Fibroblast of upper back skin (primary cell): ENCODE measurements at regions not wholly inside any gene's neighbourhood (a gene's known extent, or its start where the extent isn't known, plus 50 kb on each side); places are given as distances from the start of the nearest gene placed in this dataset.
"Not testable (repeated sequence)": the region's sequence is repeated elsewhere in the genome, so short reads cannot be mapped to it uniquely, and the experiment has no call there.

Source experiments
- DNase-seq: peaks from one replicate; pipeline ENCODE4 v3.0.0-alpha.2; 2013

- peak; percentile 73 for DNase-seq
Observed at GRCh38 chr2:64797881-64798575, 144.3 kb upstream of the SERTAD2 start.

GRCh38 chr2:64799592-64800252, 146.0 kb upstream of the SERTAD2 start:
- DNase-seq = peak; percentile 18

- DNase-seq = no peak
Observed at GRCh38 chr2:64803776-64804175, 150.1 kb upstream of the SERTAD2 start.

DNA sequence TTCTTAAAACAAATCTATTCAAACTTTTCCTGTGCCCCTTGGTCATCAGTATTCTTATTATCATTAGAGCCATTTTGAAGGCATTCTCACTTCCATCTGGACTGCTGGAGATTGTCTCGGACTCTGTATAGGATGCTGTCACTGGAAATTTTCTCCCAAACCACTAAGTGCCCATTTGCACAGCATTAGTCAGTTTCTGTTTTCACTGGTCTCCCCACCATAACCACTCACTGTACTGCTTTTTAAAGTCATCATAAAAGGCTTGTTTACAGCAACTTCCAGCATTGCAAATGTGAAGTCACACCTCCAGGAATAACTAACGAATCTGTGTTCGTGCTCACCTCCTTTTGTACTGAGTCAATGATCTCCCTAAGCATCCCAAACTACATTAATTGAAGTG, 150.9 kb upstream of the SERTAD2 start:
- DNase-seq = no peak

DNA sequence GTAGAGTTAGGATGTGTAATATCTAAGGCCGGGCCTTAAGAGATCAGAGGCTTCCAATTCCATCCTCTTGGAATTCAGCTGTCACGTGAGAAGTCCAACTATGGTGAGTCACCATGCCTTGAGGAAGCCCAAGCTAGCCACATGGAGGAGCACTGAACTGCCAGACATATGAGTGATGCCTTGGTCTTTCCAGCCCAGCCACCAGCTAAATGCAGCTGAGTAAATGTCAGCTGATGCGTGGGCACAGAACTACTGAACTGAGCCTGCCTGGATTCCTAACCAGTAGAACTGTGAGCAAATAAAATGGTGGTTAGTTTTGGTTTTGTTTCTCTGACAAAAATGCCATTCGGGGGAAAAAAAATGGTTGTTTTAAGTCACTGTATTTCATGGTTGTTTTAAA, 153.7 kb upstream of the SERTAD2 start:
- peak; percentile 99 for DNase-seq

GRCh38 chr2:64808092-64808491, 154.4 kb upstream of the SERTAD2 start:
- DNase-seq = no peak

- no peak for DNase-seq
Observed at GRCh38 chr2:64808754-64809153, 155.0 kb upstream of the SERTAD2 start.

GRCh38 chr2:64809216-64809615, 155.5 kb upstream of the SERTAD2 start:
- no peak for DNase-seq

GRCh38 chr2:64812285-64812684, 158.6 kb upstream of the SERTAD2 start:
- DNase-seq = no peak

GRCh38 chr2:64814007-64814406, 160.3 kb upstream of the SERTAD2 start:
- DNase-seq = no peak

- DNase-seq = not testable (repeated sequence)
Observed at GRCh38 chr2:64816526-64816925, 162.8 kb upstream of the SERTAD2 start.

- no peak for DNase-seq
Observed at GRCh38 chr2:64817453-64817852, 163.7 kb upstream of the SERTAD2 start.

GRCh38 chr2:64818664-64819060, 164.9 kb upstream of the SERTAD2 start:
- DNase-seq = no peak

DNA sequence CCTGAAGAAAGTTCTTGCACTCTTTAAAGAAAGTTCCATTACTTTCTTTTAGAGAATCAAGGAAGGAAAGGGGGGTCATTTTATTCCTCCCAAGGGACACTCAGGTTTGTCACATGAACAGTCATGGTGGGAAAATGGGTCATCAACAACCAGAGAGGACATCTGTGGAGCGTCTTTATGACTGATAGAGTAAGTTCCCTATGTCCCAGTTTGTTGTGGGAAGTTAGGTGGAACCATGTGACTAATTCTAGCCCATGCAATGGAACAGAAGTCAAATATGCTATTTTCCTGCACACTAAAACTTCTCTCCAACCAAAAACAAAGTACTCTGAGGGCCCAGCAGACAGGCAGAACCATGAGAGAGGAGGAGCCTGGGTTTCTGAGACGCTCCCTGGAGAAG, 165.6 kb upstream of the SERTAD2 start:
- no peak for DNase-seq

- DNase-seq = no peak
Observed at GRCh38 chr2:64819774-64820688, 166.3 kb upstream of the SERTAD2 start.

DNA sequence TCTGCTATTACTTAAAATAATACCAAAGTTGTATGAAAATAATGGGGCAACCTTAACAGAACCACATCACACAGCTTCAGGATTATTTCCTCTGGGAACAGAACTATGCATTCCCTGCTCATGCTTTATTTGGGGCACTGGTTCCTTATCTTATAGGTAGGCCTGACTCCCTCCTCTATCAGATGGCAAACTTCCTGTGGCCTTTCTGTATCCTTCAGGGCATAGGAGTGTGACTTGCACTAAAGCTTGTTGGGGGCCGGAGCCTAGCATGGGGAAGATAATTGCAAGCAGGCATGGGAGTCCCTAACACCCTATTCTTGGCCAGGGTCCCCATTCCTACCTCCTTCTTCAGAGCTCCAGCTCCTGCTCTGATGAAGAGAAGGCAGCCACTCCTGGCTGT, 167.2 kb upstream of the SERTAD2 start:
- DNase-seq = no peak

- no peak for DNase-seq
Observed at GRCh38 chr2:64823794-64824193, 165.4 kb upstream of the SLC1A4 start.

DNA sequence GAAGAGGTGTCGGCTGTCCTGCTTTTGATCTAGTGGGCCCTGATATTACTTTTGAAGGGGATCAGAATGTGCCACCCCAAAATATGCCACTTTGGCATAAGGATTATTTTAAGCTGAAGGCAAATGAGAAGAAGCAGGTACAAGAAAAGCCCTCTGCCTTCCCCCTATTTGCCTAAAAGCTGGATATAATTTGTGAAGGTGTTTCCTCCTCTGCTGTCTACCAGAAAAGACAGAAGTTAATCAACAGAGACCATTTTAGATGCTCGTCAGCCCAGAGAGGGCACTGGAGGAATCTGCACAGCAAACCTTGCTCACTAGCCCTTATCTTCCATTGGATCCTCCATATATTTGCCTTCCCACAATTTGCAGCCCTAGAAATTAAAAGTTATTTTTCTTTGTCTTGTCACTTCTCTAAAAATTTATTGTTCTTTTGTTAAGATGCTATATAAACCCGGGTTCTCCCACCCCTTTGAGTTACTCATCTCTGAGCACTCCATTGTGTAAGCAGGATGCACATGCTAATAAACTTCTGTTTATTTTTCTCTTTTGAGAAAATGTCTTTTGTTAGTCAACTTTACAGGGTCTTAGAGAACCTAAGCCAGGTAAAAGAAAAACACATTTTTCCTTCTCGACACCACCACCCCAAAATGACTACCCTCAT, 163.2 kb upstream of the SLC1A4 start:
- DNase-seq = no peak

DNA sequence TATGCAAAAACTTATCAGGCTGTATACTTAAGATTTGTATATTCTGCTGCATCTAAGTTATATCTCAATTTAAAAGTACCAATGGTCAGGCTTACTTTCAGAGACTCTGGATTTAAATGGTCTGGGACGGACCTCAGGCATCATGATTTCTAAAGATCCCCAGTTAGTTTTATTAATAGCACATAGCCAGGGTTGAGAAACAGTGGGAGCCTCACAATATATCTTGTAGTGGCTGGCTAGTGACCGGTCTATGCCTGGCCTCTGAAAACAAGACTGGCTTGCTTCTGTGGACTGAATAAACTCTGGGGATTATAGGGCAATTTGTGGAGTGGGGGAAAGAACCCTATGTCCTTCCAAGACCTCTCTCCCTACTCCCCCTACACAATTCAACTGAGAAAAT, 162.5 kb upstream of the SLC1A4 start:
- DNase-seq = no peak

DNA sequence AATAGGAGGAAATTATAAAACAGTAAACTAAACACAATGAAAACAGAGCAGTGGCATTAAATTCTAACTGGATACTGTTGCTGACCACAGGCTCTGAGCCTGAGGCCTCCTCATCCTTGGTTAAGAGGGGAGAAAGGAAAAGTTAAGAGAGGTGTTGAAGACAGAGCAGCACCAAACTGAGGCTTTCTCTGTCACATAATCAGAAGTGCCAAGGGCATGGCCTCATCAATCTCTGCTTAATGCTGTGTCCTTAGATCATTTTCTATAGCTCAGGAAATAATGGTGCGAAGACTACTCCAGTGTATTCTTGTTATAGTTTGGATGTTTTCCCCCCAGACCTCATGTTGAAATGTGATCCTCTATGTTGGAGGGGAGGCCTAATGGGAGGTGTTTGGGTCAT, 160.9 kb upstream of the SLC1A4 start:
- no peak for DNase-seq

DNA sequence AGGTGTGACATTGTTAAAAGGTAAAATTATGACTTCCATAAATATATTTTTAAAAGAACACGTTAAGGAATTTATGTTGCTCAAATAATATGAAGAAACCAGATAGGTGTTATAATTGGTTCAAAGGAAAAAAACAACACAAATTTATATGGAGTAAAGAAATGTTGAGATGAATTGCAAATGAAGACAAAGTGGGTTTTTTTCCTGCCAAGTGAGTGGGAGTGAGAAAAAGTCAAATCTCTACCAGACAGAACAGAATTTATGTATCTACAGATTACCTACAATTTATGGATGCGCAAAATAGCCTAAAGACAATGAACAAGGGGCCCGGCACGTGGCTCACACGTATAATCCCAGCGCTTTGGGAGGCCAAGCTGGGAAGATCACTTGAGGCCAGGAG, 159.7 kb upstream of the SLC1A4 start:
- DNase-seq = no peak

DNA sequence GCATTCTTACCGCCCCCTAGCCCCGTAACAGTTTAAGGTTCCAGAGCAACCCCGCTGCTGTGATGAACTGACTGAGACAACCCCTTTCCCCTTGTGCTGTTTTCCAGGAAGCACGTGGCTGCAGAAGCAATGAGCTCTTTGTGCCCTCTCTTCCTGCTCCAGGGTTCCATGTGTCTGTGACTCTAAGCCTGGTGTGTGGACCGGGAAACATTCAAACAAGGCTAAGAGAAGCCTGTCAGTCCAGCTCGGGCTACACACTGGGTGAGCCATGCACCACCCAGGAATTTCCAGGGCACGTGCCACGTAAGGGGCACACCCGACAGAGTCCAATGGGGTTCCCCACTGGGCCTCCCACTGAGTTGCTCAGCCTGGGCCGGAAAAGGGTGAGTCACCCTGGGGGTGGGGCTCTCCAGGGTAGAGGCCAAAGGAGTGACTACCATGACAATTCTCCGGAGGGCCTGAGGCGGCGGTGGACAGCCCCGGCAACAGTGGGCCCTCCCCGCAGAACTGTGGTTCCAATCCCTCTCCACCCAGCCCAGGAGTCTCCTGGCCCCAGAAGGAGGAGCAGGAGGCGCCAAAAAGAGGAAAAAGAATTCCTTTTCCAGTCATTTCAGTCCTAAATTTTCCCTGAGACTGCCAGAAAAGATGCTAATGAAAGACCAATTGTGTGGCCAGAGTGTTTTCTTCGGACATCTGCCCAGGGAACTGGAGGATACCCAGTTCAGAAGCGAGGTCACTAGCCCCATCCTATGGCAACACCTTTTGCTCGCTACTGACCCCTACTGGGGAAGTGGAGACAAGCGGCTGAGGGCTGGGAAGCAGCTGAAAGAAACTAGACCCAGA, 157.8 kb upstream of the SLC1A4 start:
- peak; percentile 89 for DNase-seq
